GM23338 (cell line): ENCODE measurements at regions not wholly inside any gene's neighbourhood (a gene's known extent, or its start where the extent isn't known, plus 50 kb on each side); places are given as distances from the start of the nearest gene placed in this dataset.
A peak's percentile ranks its signal among the peaks of the same experiment; 100 is the strongest.

ENCODE experiments used
- ATAC-seq: fragments of 200-7000 bp; cut with Tn5 transposase; 3 replicates; pipeline ENCODE4 v1.9.1; 2020
- DNase-seq: peaks from one replicate; pipeline ENCODE4 v3.0.0-alpha.2; 2015; ENCODE audit warnings: low spot score
- H2AFZ ChIP-seq: fragments of 200-600 bp; sonication (generic); 2 replicates; pipeline ENCODE4 v1.8.0; 2016; ENCODE audit warnings: antibody characterized with exemption, mild to moderate bottlenecking, moderate library complexity
- H3F3A ChIP-seq: fragments of 200-600 bp; sonication (generic); replicated peaks from 2 replicates; pipeline ENCODE4 v1.8.0; 2017; ENCODE audit warnings: antibody characterized with exemption, mixed run types, low read depth
- H3K27ac ChIP-seq: fragments of 200-600 bp; sonication (generic); 2 replicates; pipeline ENCODE4 v1.6.1; 2016; ENCODE audit warnings: low read depth
- H3K27me3 ChIP-seq: fragments of 200-600 bp; sonication (generic); 2 replicates; pipeline ENCODE4 v1.8.0; 2016; ENCODE audit warnings: mild to moderate bottlenecking, mixed run types, moderate library complexity; ENCODE audit not compliant: insufficient read depth
- H3K36me3 ChIP-seq: fragments of 200-600 bp; sonication (generic); 2 replicates; pipeline ENCODE4 v1.8.0; 2016; ENCODE audit warnings: mild to moderate bottlenecking; ENCODE audit not compliant: insufficient read depth
- H3K4me1 ChIP-seq: fragments of 200-600 bp; sonication (generic); 2 replicates; pipeline ENCODE4 v1.8.0; 2016; ENCODE audit warnings: mild to moderate bottlenecking, moderate library complexity; ENCODE audit not compliant: insufficient read depth
- H3K4me2 ChIP-seq: fragments of 200-600 bp; sonication (generic); 2 replicates; pipeline ENCODE4 v1.7.1; 2017; ENCODE audit warnings: mixed run types
- H3K4me3 ChIP-seq: fragments of 200-600 bp; sonication (generic); 2 replicates; pipeline ENCODE4 v1.6.1; 2016; ENCODE audit warnings: mixed run types
- H3K79me2 ChIP-seq: fragments of 200-600 bp; sonication (generic); replicated peaks from 2 replicates; pipeline ENCODE4 v1.8.0; 2017; ENCODE audit warnings: mild to moderate bottlenecking; ENCODE audit not compliant: insufficient read depth
- H3K9me2 ChIP-seq: fragments of 200-600 bp; sonication (generic); 2 replicates; pipeline ENCODE4 v1.8.0; 2017; ENCODE audit not compliant: insufficient read depth
- H4K20me1 ChIP-seq: fragments of 200-600 bp; sonication (generic); replicated peaks from 2 replicates; pipeline ENCODE4 v1.8.0; 2017; ENCODE audit warnings: mild to moderate bottlenecking; ENCODE audit not compliant: insufficient read depth
- H3K27ac Mint-ChIP-seq: 2 replicates; pipeline ENCODE4 v1.8.0; 2020; ENCODE audit warnings: inconsistent platforms, mild to moderate bottlenecking, moderate library complexity, mixed read lengths
- H3K27me3 Mint-ChIP-seq: 3 replicates; pipeline ENCODE4 v1.8.0; 2022; ENCODE audit warnings: low read depth, mild to moderate bottlenecking, moderate library complexity, mixed read lengths, inconsistent platforms; ENCODE audit not compliant: insufficient read depth, poor library complexity
- H3K36me3 Mint-ChIP-seq: 3 replicates; pipeline ENCODE4 v1.8.0; 2021; ENCODE audit warnings: low read depth, mild to moderate bottlenecking, inconsistent platforms, moderate library complexity, mixed read lengths
- H3K4me1 Mint-ChIP-seq: 3 replicates; pipeline ENCODE4 v1.8.0; 2020; ENCODE audit warnings: mild to moderate bottlenecking, inconsistent platforms, mixed read lengths
- H3K4me3 Mint-ChIP-seq: 3 replicates; pipeline ENCODE4 v1.8.0; 2021; ENCODE audit warnings: moderate library complexity, mild to moderate bottlenecking, inconsistent platforms, mixed read lengths
- H3K9me3 Mint-ChIP-seq: 3 replicates; pipeline ENCODE4 v1.8.0; 2020; ENCODE audit warnings: moderate library complexity, mild to moderate bottlenecking, inconsistent platforms, mixed read lengths
- CREB1 ChIP-seq: fragments of 250-450 bp; sonication (Bioruptor Pico); IDR thresholded peaks from 2 replicates; pipeline ENCODE4 v1.5.0; 2020; ENCODE audit warnings: low read depth, mild to moderate bottlenecking, moderate library complexity
- EZH2 ChIP-seq: fragments of 200-600 bp; sonication (generic); IDR thresholded peaks from one replicate; pipeline ENCODE4 v1.8.0; 2017; ENCODE audit warnings: antibody characterized with exemption, mild to moderate bottlenecking, low read depth; ENCODE audit not compliant: unreplicated experiment
- EZH2phosphoT487 ChIP-seq: fragments of 200-600 bp; sonication (generic); IDR thresholded peaks from one replicate; pipeline ENCODE4 v1.8.1; 2018; ENCODE audit warnings: antibody characterized with exemption; ENCODE audit not compliant: unreplicated experiment
- JUNB ChIP-seq: IDR thresholded peaks from one replicate; pipeline ENCODE4 v1.6.1; 2016; ENCODE audit warnings: antibody characterized with exemption; ENCODE audit not compliant: unreplicated experiment
- NANOG ChIP-seq: IDR thresholded peaks from 2 replicates; pipeline ENCODE4 v1.6.1; 2016; ENCODE audit warnings: antibody characterized with exemption, borderline replicate concordance
- POLR2AphosphoS5 ChIP-seq: IDR thresholded peaks from 2 replicates; pipeline ENCODE4 v1.6.1; 2016; ENCODE audit warnings: antibody characterized with exemption, low read depth
- REST ChIP-seq: IDR thresholded peaks from one replicate; pipeline ENCODE4 v1.6.1; 2018; ENCODE audit warnings: antibody characterized with exemption; ENCODE audit not compliant: unreplicated experiment
- STAT1 ChIP-seq: IDR thresholded peaks from one replicate; pipeline ENCODE4 v1.6.1; 2016; ENCODE audit warnings: antibody characterized with exemption; ENCODE audit not compliant: unreplicated experiment
- ZNF114 ChIP-seq: fragments of 250-450 bp; sonication (Bioruptor Pico); IDR thresholded peaks from 2 replicates; pipeline ENCODE4 v1.5.0; 2020; ENCODE audit warnings: mild to moderate bottlenecking, moderate library complexity
- ZNF331 ChIP-seq: fragments of 250-450 bp; sonication (Bioruptor Pico); IDR thresholded peaks from 2 replicates; pipeline ENCODE4 v1.5.0; 2020; ENCODE audit warnings: low read depth, mild to moderate bottlenecking, moderate library complexity
- TF ChIP-seq, protein P1 (sequence below): fragments of 250-450 bp; sonication (Bioruptor Pico); IDR thresholded peaks from 2 replicates; pipeline ENCODE4 v1.5.0; 2020; ENCODE audit warnings: mild to moderate bottlenecking, moderate library complexity
- TF ChIP-seq, protein P2 (sequence below), 2 experiments: fragments of 200-600 bp in 1 of 2; sonication (generic) in 1 of 2; conservative IDR thresholded peaks; 2 replicates each; pipeline versions ENCODE4 v1.5.1 to v1.6.1; 2016 to 2017; ENCODE audit warnings: antibody characterized with exemption in 2 of 2, low read depth in 2 of 2, mild to moderate bottlenecking in 2 of 2, moderate library complexity in 1 of 2
- TF ChIP-seq, protein P3 (sequence below): IDR thresholded peaks from 2 replicates; pipeline ENCODE4 v1.6.1; 2016; ENCODE audit warnings: antibody characterized with exemption

DNA sequence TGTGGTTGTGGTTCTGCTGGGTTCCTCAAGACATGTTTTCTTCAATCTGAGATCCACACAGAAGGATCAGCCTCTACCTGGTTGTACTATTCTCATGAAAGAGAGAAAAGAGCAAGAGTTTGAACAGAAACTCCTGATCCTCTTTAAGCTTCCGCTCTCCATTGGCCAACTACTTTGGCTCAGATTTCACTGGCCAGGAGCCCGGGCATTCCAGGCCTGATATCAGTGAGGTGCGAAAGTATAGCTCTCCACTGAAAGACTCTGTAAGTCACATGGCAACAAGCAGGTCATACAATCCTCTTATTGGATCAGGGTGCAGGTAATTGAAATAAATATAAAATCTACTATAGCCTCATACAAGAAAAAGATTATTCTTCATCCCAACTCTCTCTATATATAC lies 920.5 kb downstream of the TLE4 start:
- no peak for ATAC-seq

More for the DNA sequence above, 920.5 kb downstream of the TLE4 start:
- Mint-ChIP-seq H3K27ac (no peak overlapping the region; the same call in 1 of the 2 replicates), H3K4me3 (no peak overlapping the region), H3K4me1 (no peaks in the 10 kb centered on the region), H3K27me3 (no peaks in the 10 kb centered on the region), H3K9me3 (peaks cover 9% of the 10 kb centered on the region), H3K36me3 (no peaks in the 10 kb centered on the region)
- Histone ChIP-seq H3K9me2 (no peaks in the 10 kb centered on the region), H3K27me3 (no peaks in the 10 kb centered on the region), H2AFZ (peak overlapping the region; percentile 69; the same call in 1 of the 2 replicates), H4K20me1 (no peaks in the 10 kb centered on the region), H3F3A (no peaks in the 10 kb centered on the region), H3K4me2 (no peak overlapping the region), H3K4me1 (no peaks in the 10 kb centered on the region), H3K27ac (no peak overlapping the region), H3K36me3 (no peaks in the 10 kb centered on the region), H3K4me3 (no peak overlapping the region), H3K79me2 (no peaks in the 10 kb centered on the region)
- TF ChIP-seq, protein P1, sequence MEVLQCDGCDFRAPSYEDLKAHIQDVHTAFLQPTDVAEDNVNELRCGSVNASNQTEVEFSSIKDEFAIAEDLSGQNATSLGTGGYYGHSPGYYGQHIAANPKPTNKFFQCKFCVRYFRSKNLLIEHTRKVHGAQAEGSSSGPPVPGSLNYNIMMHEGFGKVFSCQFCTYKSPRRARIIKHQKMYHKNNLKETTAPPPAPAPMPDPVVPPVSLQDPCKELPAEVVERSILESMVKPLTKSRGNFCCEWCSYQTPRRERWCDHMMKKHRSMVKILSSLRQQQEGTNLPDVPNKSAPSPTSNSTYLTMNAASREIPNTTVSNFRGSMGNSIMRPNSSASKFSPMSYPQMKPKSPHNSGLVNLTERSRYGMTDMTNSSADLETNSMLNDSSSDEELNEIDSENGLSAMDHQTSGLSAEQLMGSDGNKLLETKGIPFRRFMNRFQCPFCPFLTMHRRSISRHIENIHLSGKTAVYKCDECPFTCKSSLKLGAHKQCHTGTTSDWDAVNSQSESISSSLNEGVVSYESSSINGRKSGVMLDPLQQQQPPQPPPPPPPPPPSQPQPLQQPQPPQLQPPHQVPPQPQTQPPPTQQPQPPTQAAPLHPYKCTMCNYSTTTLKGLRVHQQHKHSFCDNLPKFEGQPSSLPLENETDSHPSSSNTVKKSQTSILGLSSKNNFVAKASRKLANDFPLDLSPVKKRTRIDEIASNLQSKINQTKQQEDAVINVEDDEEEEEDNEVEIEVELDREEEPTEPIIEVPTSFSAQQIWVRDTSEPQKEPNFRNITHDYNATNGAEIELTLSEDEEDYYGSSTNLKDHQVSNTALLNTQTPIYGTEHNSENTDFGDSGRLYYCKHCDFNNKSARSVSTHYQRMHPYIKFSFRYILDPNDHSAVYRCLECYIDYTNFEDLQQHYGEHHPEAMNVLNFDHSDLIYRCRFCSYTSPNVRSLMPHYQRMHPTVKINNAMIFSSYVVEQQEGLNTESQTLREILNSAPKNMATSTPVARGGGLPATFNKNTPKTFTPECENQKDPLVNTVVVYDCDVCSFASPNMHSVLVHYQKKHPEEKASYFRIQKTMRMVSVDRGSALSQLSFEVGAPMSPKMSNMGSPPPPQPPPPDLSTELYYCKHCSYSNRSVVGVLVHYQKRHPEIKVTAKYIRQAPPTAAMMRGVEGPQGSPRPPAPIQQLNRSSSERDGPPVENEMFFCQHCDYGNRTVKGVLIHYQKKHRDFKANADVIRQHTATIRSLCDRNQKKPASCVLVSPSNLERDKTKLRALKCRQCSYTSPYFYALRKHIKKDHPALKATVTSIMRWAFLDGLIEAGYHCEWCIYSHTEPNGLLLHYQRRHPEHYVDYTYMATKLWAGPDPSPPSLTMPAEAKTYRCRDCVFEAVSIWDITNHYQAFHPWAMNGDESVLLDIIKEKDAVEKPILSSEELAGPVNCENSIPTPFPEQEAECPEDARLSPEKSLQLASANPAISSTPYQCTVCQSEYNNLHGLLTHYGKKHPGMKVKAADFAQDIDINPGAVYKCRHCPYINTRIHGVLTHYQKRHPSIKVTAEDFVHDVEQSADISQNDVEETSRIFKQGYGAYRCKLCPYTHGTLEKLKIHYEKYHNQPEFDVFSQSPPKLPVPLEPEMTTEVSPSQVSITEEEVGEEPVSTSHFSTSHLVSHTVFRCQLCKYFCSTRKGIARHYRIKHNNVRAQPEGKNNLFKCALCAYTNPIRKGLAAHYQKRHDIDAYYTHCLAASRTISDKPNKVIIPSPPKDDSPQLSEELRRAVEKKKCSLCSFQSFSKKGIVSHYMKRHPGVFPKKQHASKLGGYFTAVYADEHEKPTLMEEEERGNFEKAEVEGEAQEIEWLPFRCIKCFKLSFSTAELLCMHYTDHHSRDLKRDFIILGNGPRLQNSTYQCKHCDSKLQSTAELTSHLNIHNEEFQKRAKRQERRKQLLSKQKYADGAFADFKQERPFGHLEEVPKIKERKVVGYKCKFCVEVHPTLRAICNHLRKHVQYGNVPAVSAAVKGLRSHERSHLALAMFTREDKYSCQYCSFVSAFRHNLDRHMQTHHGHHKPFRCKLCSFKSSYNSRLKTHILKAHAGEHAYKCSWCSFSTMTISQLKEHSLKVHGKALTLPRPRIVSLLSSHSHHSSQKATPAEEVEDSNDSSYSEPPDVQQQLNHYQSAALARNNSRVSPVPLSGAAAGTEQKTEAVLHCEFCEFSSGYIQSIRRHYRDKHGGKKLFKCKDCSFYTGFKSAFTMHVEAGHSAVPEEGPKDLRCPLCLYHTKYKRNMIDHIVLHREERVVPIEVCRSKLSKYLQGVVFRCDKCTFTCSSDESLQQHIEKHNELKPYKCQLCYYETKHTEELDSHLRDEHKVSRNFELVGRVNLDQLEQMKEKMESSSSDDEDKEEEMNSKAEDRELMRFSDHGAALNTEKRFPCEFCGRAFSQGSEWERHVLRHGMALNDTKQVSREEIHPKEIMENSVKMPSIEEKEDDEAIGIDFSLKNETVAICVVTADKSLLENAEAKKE (CRISPR knock-in tag) = no peak
- no peak for TF ChIP-seq CREB1 (CRISPR knock-in tag)
- no peak for TF ChIP-seq ZNF331 (CRISPR knock-in tag)
- TF ChIP-seq, protein P2, sequence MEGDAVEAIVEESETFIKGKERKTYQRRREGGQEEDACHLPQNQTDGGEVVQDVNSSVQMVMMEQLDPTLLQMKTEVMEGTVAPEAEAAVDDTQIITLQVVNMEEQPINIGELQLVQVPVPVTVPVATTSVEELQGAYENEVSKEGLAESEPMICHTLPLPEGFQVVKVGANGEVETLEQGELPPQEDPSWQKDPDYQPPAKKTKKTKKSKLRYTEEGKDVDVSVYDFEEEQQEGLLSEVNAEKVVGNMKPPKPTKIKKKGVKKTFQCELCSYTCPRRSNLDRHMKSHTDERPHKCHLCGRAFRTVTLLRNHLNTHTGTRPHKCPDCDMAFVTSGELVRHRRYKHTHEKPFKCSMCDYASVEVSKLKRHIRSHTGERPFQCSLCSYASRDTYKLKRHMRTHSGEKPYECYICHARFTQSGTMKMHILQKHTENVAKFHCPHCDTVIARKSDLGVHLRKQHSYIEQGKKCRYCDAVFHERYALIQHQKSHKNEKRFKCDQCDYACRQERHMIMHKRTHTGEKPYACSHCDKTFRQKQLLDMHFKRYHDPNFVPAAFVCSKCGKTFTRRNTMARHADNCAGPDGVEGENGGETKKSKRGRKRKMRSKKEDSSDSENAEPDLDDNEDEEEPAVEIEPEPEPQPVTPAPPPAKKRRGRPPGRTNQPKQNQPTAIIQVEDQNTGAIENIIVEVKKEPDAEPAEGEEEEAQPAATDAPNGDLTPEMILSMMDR (conservative IDR thresholded peaks at IDR 0.05; ENCODE audit: low read depth in 2 of 2) = no peak
- TF ChIP-seq JUNB = no peak
- no peak for TF ChIP-seq POLR2AphosphoS5
- no peak for TF ChIP-seq REST
- no peak for TF ChIP-seq EZH2
- TF ChIP-seq ZNF114 (CRISPR knock-in tag) = no peak
- TF ChIP-seq EZH2phosphoT487 = no peak
- TF ChIP-seq STAT1 = no peak
- TF ChIP-seq, protein P3, sequence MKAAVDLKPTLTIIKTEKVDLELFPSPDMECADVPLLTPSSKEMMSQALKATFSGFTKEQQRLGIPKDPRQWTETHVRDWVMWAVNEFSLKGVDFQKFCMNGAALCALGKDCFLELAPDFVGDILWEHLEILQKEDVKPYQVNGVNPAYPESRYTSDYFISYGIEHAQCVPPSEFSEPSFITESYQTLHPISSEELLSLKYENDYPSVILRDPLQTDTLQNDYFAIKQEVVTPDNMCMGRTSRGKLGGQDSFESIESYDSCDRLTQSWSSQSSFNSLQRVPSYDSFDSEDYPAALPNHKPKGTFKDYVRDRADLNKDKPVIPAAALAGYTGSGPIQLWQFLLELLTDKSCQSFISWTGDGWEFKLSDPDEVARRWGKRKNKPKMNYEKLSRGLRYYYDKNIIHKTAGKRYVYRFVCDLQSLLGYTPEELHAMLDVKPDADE = no peak
- no peak for TF ChIP-seq NANOG
- no peak for DNase-seq
